HCT116 (cell line): ENCODE measurements at regions not wholly inside any gene's neighbourhood (a gene's known extent, or its start where the extent isn't known, plus 50 kb on each side); places are given as distances from the start of the nearest gene placed in this dataset.

Experiments used
- ATAC-seq: fragments of 200-7000 bp; cut with Tn5 transposase; 2 replicates; pipeline ENCODE4 v1.9.1; 2020; ENCODE audit warnings: mild to moderate bottlenecking, moderate library complexity
- BruUV-seq: library from RNA; stranded (reverse); fragments of 400-500 nt; replicated peaks from 2 replicates; lab custom pipeline; 2021; lab: Mats Ljungman, UMichigan
- CTCF ChIA-PET: fragments of 300-600 bp; sonication (Branson Sonifier 250); formaldehyde crosslinking; loops from one replicate; lab custom pipeline; 2021; ENCODE audit warnings: antibody characterized with exemption; lab: Charles Lee
- POLR2A ChIA-PET: fragments of 300-600, 350-600 bp; sonication (Branson Sonifier 250); formaldehyde crosslinking; loops from one replicate; lab custom pipeline; 2021; ENCODE audit warnings: antibody characterized with exemption; lab: Charles Lee
- RAD21 ChIA-PET, 2 experiments: fragments of 300-600 bp; sonication (Branson Sonifier 250); formaldehyde crosslinking; loops; one replicate each; lab custom pipeline; 2023; ENCODE audit warnings: low total read pairs in 2 of 2; ENCODE audit not compliant: uncharacterized antibody in 2 of 2, unreplicated experiment in 2 of 2, low non-redundant PET in 1 of 2; lab: Charles Lee
- DNase-seq: peaks from one replicate; pipeline ENCODE4 v3.0.0-alpha.2; 2010; ENCODE audit warnings: low read depth, low spot score
- H2AFZ ChIP-seq: fragments of 200-600 bp; shearing (Covaris generic), sonication (generic); 2 replicates; pipeline ENCODE4 v1.6.1; 2017; ENCODE audit warnings: low read depth, mixed run types, mixed read lengths, antibody characterized with exemption, low read length; ENCODE audit not compliant: poor library complexity, severe bottlenecking
- H3K27ac ChIP-seq: 2 replicates; pipeline ENCODE4 v1.5.1; 2012; ENCODE audit warnings: low read depth, low read length
- H3K27me3 ChIP-seq: fragments of 200-600 bp; sonication (generic); 2 replicates; pipeline ENCODE4 v1.6.1; 2016; ENCODE audit warnings: mixed run types, low read length, mixed read lengths; ENCODE audit not compliant: insufficient read depth
- H3K36me3 ChIP-seq, 2 experiments: fragments of 200-500 bp in 1 of 2; fragments of 200-600 bp in 1 of 2; sonication (Bioruptor generic) in 1 of 2; sonication (generic) in 1 of 2; 2 replicates each; pipeline versions ENCODE4 v1.5.1 to v1.6.1; 2014 to 2016; ENCODE audit warnings: low read length in 2 of 2, inconsistent platforms in 1 of 2, mixed read lengths in 1 of 2, mixed run types in 1 of 2; ENCODE audit not compliant: insufficient read depth in 2 of 2, control insufficient read depth in 1 of 2
- H3K4me1 ChIP-seq, 2 experiments: fragments of 200-600 bp in 1 of 2; sonication (generic) in 1 of 2; 2 replicates each; pipeline versions ENCODE4 v1.5.1 to v1.6.1; 2012 to 2017; ENCODE audit warnings: low read length in 2 of 2, inconsistent platforms in 1 of 2, mild to moderate bottlenecking in 1 of 2, mixed read lengths in 1 of 2, mixed run types in 1 of 2, moderate library complexity in 1 of 2; ENCODE audit not compliant: insufficient read depth in 2 of 2, control insufficient read depth in 1 of 2
- H3K4me2 ChIP-seq: fragments of 200-600 bp; sonication (generic); 2 replicates; pipeline ENCODE4 v1.6.1; 2017; ENCODE audit warnings: mixed run types, low read length, mixed read lengths
- H3K4me3 ChIP-seq, 2 experiments: fragments of 200-600 bp in 1 of 2; sonication (generic) in 1 of 2; replicated peaks in 1 of 2; 2 replicates each; pipeline ENCODE4 v1.5.1; 2011 to 2016; ENCODE audit warnings: low read length in 2 of 2, control low read depth in 1 of 2, low read depth in 1 of 2, mild to moderate bottlenecking in 1 of 2, mixed read lengths in 1 of 2, mixed run types in 1 of 2
- H3K79me2 ChIP-seq: fragments of 200-600 bp; sonication (generic); 2 replicates; pipeline ENCODE4 v1.6.1; 2017; ENCODE audit warnings: mild to moderate bottlenecking, mixed run types, low read length, moderate library complexity, mixed read lengths; ENCODE audit not compliant: insufficient read depth
- H3K9ac ChIP-seq: fragments of 200-600 bp; sonication (generic); 2 replicates; pipeline ENCODE4 v1.6.1; 2016; ENCODE audit warnings: low read length, mixed read lengths
- H3K9me2 ChIP-seq: fragments of 200-600 bp; sonication (generic), shearing (Covaris generic); 2 replicates; pipeline ENCODE4 v1.6.1; 2017; ENCODE audit warnings: mixed run types, mild to moderate bottlenecking, moderate library complexity; ENCODE audit not compliant: insufficient read depth
- H3K9me3 ChIP-seq, 2 experiments: fragments of 200-500 bp in 1 of 2; fragments of 200-600 bp in 1 of 2; sonication (Bioruptor generic) in 1 of 2; sonication (generic) in 1 of 2; 2 replicates each; pipeline ENCODE4 v1.6.1; 2014 to 2017; ENCODE audit warnings: low read length in 2 of 2, mixed read lengths in 2 of 2, inconsistent platforms in 1 of 2, low read depth in 1 of 2, mild to moderate bottlenecking in 1 of 2, mixed run types in 1 of 2, moderate library complexity in 1 of 2; ENCODE audit not compliant: control insufficient read depth in 1 of 2, insufficient read depth in 1 of 2
- H4K20me1 ChIP-seq: fragments of 200-600 bp; sonication (generic), shearing (Covaris generic); 2 replicates; pipeline ENCODE4 v1.6.1; 2017; ENCODE audit warnings: mixed run types, mild to moderate bottlenecking, moderate library complexity; ENCODE audit not compliant: insufficient read depth
- EGR1 ChIP-seq: IDR thresholded peaks from 2 replicates; pipeline ENCODE4 v1.6.1; 2012; ENCODE audit warnings: low read depth
- EZH2phosphoT487 ChIP-seq: fragments of 200-600 bp; IDR thresholded peaks from 2 replicates; pipeline ENCODE4 v1.6.1; 2018; ENCODE audit warnings: antibody characterized with exemption, borderline replicate concordance
- JUND ChIP-seq: IDR thresholded peaks from 2 replicates; pipeline ENCODE4 v1.6.1; 2012
- POLR2AphosphoS5 ChIP-seq: IDR thresholded peaks from 2 replicates; pipeline ENCODE4 v1.6.1; 2011; ENCODE audit warnings: mild to moderate bottlenecking, low read depth, low read length, moderate library complexity
- SP1 ChIP-seq: IDR thresholded peaks from 2 replicates; pipeline ENCODE4 v1.6.1; 2012; ENCODE audit warnings: low read depth
- intact Hi-C: fragments of 100-400 bp; cut with micrococcal nuclease; formaldehyde crosslinking; loops from 2 replicates; pipeline ENCODE4 v1.10.0; 2022
- TF ChIP-seq, protein P1 (sequence below): IDR thresholded peaks from 2 replicates; pipeline ENCODE4 v1.6.1; 2012
- TF ChIP-seq, protein P2 (sequence below), 3 experiments: fragments of 200-600 bp in 1 of 3; sonication (generic) in 1 of 3; IDR thresholded peaks in 2 of 3; conservative IDR thresholded peaks in 1 of 3; 2 replicates each; pipeline ENCODE4 v1.5.1; 2012 to 2017; ENCODE audit warnings: low read depth in 2 of 3, low read length in 2 of 3, antibody characterized with exemption in 1 of 3, borderline replicate concordance in 1 of 3, control low read depth in 1 of 3, mild to moderate bottlenecking in 1 of 3, mixed read lengths in 1 of 3, mixed run types in 1 of 3, moderate library complexity in 1 of 3; ENCODE audit not compliant: insufficient read depth in 1 of 3
- TF ChIP-seq, protein P3 (sequence below): IDR thresholded peaks from 2 replicates; pipeline ENCODE4 v1.6.1; 2012

DNA sequence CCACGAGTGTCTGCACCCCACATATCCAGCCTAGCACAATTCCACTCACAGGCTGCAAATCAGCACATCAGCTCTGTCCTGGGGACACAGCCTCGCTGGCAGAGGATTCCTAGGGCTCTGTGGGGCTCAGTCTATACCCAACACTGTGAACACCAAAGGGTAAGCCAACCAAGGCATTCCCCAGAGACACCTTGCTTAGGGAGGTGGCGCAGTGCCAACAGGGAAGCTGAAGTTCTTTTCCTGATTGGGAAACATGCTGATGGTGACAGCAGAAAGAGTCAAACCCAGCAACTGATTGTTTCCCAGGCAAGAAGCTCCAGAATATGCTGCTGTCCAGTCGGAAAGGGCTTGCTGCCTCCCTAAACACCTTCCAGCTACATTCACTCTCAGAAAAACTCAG lies 55.8 kb downstream of the TTC32 start:
- DNase-seq (no peak), ATAC-seq (no peak)
- intact Hi-C loops: no loop called here
- no peak overlapping the region for H3K27ac ChIP-seq
- H3K9ac ChIP-seq: no peak overlapping the region
- no peaks in the 10 kb centered on the region for H4K20me1 ChIP-seq
- POLR2A ChIA-PET: no interaction called here
- RAD21 ChIA-PET: no interaction called here
- H3K36me3 ChIP-seq: no peaks in the 10 kb centered on the region
- CTCF ChIA-PET: no interaction called here
- no TSS peak for BruUV-seq
- no peak overlapping the region for H3K4me3 ChIP-seq
- no peaks in the 10 kb centered on the region for H3K79me2 ChIP-seq
- H3K4me2 ChIP-seq: no peak overlapping the region
- TF ChIP-seq JUND: no peak
- TF ChIP-seq SP1: no peak
- TF ChIP-seq, protein P1, sequence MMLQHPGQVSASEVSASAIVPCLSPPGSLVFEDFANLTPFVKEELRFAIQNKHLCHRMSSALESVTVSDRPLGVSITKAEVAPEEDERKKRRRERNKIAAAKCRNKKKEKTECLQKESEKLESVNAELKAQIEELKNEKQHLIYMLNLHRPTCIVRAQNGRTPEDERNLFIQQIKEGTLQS: no peak
- no peak for TF ChIP-seq EGR1
- TF ChIP-seq, protein P2, sequence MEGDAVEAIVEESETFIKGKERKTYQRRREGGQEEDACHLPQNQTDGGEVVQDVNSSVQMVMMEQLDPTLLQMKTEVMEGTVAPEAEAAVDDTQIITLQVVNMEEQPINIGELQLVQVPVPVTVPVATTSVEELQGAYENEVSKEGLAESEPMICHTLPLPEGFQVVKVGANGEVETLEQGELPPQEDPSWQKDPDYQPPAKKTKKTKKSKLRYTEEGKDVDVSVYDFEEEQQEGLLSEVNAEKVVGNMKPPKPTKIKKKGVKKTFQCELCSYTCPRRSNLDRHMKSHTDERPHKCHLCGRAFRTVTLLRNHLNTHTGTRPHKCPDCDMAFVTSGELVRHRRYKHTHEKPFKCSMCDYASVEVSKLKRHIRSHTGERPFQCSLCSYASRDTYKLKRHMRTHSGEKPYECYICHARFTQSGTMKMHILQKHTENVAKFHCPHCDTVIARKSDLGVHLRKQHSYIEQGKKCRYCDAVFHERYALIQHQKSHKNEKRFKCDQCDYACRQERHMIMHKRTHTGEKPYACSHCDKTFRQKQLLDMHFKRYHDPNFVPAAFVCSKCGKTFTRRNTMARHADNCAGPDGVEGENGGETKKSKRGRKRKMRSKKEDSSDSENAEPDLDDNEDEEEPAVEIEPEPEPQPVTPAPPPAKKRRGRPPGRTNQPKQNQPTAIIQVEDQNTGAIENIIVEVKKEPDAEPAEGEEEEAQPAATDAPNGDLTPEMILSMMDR (IDR thresholded peaks at IDR 0.05 in 2 of 3, conservative IDR thresholded peaks at IDR 0.05 in 1 of 3; ENCODE audit: borderline replicate concordance in 1 of 3, insufficient read depth in 1 of 3, low read depth in 2 of 3, low read length in 2 of 3): no peak
- TF ChIP-seq, protein P3, sequence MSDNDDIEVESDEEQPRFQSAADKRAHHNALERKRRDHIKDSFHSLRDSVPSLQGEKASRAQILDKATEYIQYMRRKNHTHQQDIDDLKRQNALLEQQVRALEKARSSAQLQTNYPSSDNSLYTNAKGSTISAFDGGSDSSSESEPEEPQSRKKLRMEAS: no peak
- TF ChIP-seq POLR2AphosphoS5: no peak
- no peak for TF ChIP-seq EZH2phosphoT487
- H3K4me1 ChIP-seq: no peaks in the 10 kb centered on the region
- H2AFZ ChIP-seq: no peak overlapping the region
- H3K27me3 ChIP-seq: peaks cover 15% of the 10 kb centered on the region; the same call in 1 of the 2 replicates
- no peaks in the 10 kb centered on the region for H3K9me3 ChIP-seq
- H3K9me2 ChIP-seq: no peaks in the 10 kb centered on the region
